WTC11 (cell line): ENCODE measurements at regions not wholly inside any gene's neighbourhood (a gene's known extent, or its start where the extent isn't known, plus 50 kb on each side); places are given as distances from the start of the nearest gene placed in this dataset.

Source experiments
- ATAC-seq: fragments of 200-7000 bp; cut with Tn5 transposase; 2 replicates; pipeline ENCODE4 v1.10.0; 2021; ENCODE audit warnings: mild to moderate bottlenecking, moderate library complexity
- CTCF ChIA-PET: fragments of 300-600 bp; sonication (Branson Sonifier 250); formaldehyde crosslinking; loops from one replicate; lab custom pipeline; 2021; ENCODE audit warnings: antibody characterized with exemption; lab: Charles Lee
- POLR2A ChIA-PET: fragments of 350-600 bp; sonication (Branson Sonifier 250); formaldehyde crosslinking; loops from one replicate; lab custom pipeline; 2021; ENCODE audit warnings: antibody characterized with exemption; lab: Charles Lee
- DNase-seq: peaks from one replicate; pipeline ENCODE4 v3.0.0; 2021; ENCODE audit warnings: low spot score
- H3K27ac Mint-ChIP-seq: 2 replicates; pipeline ENCODE4 v1.8.0; 2021; ENCODE audit warnings: mixed read lengths
- H3K27me3 Mint-ChIP-seq: 2 replicates; pipeline ENCODE4 v1.8.0; 2021; ENCODE audit warnings: low read depth, mild to moderate bottlenecking, moderate library complexity, mixed read lengths
- H3K36me3 Mint-ChIP-seq: 2 replicates; pipeline ENCODE4 v1.8.0; 2021; ENCODE audit warnings: mixed read lengths
- H3K4me1 Mint-ChIP-seq: 2 replicates; pipeline ENCODE4 v1.8.0; 2022; ENCODE audit warnings: mixed read lengths
- H3K4me3 Mint-ChIP-seq: 2 replicates; pipeline ENCODE4 v1.8.0; 2021; ENCODE audit warnings: mild to moderate bottlenecking, moderate library complexity, mixed read lengths
- H3K9me3 Mint-ChIP-seq: 2 replicates; pipeline ENCODE4 v1.8.0; 2021; ENCODE audit warnings: mixed read lengths
- ATF6 ChIP-seq: sonication (generic); formaldehyde crosslinking; IDR thresholded peaks from 2 replicates; pipeline ENCODE4 v1.8.1; 2023; ENCODE audit warnings: mild to moderate bottlenecking, missing genetic modification reagents
- CTCF ChIP-seq: fragments of 200-600 bp; IDR thresholded peaks from 2 replicates; pipeline ENCODE4 v1.8.0; 2022; ENCODE audit warnings: antibody characterized with exemption
- FOXP1 ChIP-seq: sonication (generic); formaldehyde crosslinking; IDR thresholded peaks from 2 replicates; pipeline ENCODE4 v1.8.0; 2022; ENCODE audit warnings: missing genetic modification reagents, mild to moderate bottlenecking, moderate library complexity, borderline replicate concordance
- PRDM15 ChIP-seq: sonication (generic); formaldehyde crosslinking; IDR thresholded peaks from 2 replicates; pipeline ENCODE4 v1.8.0; 2022; ENCODE audit warnings: missing genetic modification reagents
- SMAD3 ChIP-seq: sonication (generic); formaldehyde crosslinking; IDR thresholded peaks from 2 replicates; pipeline ENCODE4 v1.8.0; 2022; ENCODE audit warnings: missing genetic modification reagents, mild to moderate bottlenecking, borderline replicate concordance
- SMAD4 ChIP-seq: sonication (generic); formaldehyde crosslinking; IDR thresholded peaks from 2 replicates; pipeline ENCODE4 v1.8.0; 2022; ENCODE audit warnings: mild to moderate bottlenecking, missing genetic modification reagents
- ZNF317 ChIP-seq: sonication (generic); formaldehyde crosslinking; IDR thresholded peaks from 2 replicates; pipeline ENCODE4 v1.8.1; 2023; ENCODE audit warnings: low read depth, mild to moderate bottlenecking, moderate library complexity, missing genetic modification reagents, borderline replicate concordance
- ZNF425 ChIP-seq: fragments of 250-450 bp; sonication (Bioruptor Pico); conservative IDR thresholded peaks from 2 replicates; pipeline ENCODE4 v1.9.0; 2021; ENCODE audit warnings: mild to moderate bottlenecking
- TF ChIP-seq, protein P1 (sequence below): sonication (generic); formaldehyde crosslinking; IDR thresholded peaks from 2 replicates; pipeline ENCODE4 v1.8.1; 2022; ENCODE audit warnings: mild to moderate bottlenecking, missing genetic modification reagents, moderate library complexity, borderline replicate concordance

DNA sequence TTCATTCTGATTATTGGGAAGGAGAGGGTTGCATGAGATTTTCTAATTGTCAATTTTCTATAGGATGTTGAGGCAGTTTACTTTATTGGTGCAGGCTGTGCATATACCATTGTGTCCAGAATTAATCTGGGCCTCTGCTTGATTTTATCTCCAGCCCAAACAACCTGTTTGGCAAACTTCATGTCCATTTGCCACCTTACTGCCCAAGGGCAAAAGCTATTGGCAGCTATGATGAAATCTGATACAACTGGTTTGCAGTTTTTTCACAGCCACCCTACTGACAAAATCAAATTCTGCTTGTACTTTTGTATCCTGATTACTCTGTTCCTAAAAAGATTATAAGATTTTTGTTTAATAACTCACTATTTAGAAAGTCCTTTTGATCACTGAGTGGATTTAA is 789.2 kb upstream of the FBXO33 start:
- Mint-ChIP-seq H3K4me3 (no peak overlapping the region), H3K36me3 (peaks cover under 1% of the 10 kb centered on the region; the same call in 1 of the 2 replicates), H3K27ac (no peak overlapping the region), H3K4me1 (no peaks in the 10 kb centered on the region), H3K27me3 (no peaks in the 10 kb centered on the region), H3K9me3 (peaks cover 5% of the 10 kb centered on the region)
- POLR2A ChIA-PET: no interaction called here
- TF ChIP-seq, protein P1, sequence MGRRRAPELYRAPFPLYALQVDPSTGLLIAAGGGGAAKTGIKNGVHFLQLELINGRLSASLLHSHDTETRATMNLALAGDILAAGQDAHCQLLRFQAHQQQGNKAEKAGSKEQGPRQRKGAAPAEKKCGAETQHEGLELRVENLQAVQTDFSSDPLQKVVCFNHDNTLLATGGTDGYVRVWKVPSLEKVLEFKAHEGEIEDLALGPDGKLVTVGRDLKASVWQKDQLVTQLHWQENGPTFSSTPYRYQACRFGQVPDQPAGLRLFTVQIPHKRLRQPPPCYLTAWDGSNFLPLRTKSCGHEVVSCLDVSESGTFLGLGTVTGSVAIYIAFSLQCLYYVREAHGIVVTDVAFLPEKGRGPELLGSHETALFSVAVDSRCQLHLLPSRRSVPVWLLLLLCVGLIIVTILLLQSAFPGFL (CRISPR knock-in tag): no peak
- TF ChIP-seq CTCF: no peak
- DNase-seq (no peak), ATAC-seq (no peak)
- CTCF ChIA-PET: no interaction called here

- H3K4me3 Mint-ChIP-seq: no peak overlapping the region
- ChIA-PET POLR2A (no interaction called here), CTCF (no interaction called here)
- H3K36me3 Mint-ChIP-seq: peaks cover 3% of the 10 kb centered on the region; the same call in 1 of the 2 replicates
- H3K27ac Mint-ChIP-seq: no peak overlapping the region
- TF ChIP-seq ZNF425 (CRISPR knock-in tag) (no peak), PRDM15 (CRISPR knock-in tag) (no peak), CTCF (no peak), SMAD3 (CRISPR knock-in tag) (no peak), FOXP1 (CRISPR knock-in tag) (no peak), ZNF317 (CRISPR knock-in tag) (no peak), SMAD4 (CRISPR knock-in tag) (no peak), ATF6 (CRISPR knock-in tag) (no peak)
- TF ChIP-seq, protein P1 (CRISPR knock-in tag): no peak
- ATAC-seq (no peak), DNase-seq (no peak)
- H3K9me3 Mint-ChIP-seq: peaks cover 4% of the 10 kb centered on the region
- no peaks in the 10 kb centered on the region for H3K4me1 Mint-ChIP-seq
- H3K27me3 Mint-ChIP-seq: no peaks in the 10 kb centered on the region
Observed at GRCh38 chr14:40219032-40219431, 786.8 kb upstream of the FBXO33 start.
